Fibroblast of the aortic adventitia (primary cell): ENCODE measurements at regions not wholly inside any gene's neighbourhood (a gene's known extent, or its start where the extent isn't known, plus 50 kb on each side); places are given as distances from the start of the nearest gene placed in this dataset.
A peak's percentile ranks its signal among the peaks of the same experiment; 100 is the strongest.
"Not testable (repeated sequence)": the region's sequence is repeated elsewhere in the genome, so short reads cannot be mapped to it uniquely, and the experiment has no call there.

ENCODE experiments used
- DNase-seq: peaks from one replicate; pipeline ENCODE4 v3.0.0-alpha.2; 2010; ENCODE audit warnings: low read depth
- H3K4me3 ChIP-seq: 2 replicates; pipeline ENCODE4 v1.5.1; 2011; ENCODE audit warnings: low read depth, mild to moderate bottlenecking, control low read depth, low read length, moderate library complexity
- CTCF ChIP-seq: IDR thresholded peaks from 2 replicates; pipeline ENCODE4 v1.5.1; 2011; ENCODE audit warnings: mild to moderate bottlenecking, low read length, control low read depth, inconsistent platforms; ENCODE audit not compliant: insufficient read depth

GRCh38 chr12:13523536-13524307 is 327.2 kb downstream of the EMP1 start:
- no peak for DNase-seq
- no peak for TF ChIP-seq CTCF
- no peak overlapping the region for H3K4me3 ChIP-seq

GRCh38 chr12:13518034-13518433 is 321.5 kb downstream of the EMP1 start:
- DNase-seq, H3K4me3 ChIP-seq: not testable (repeated sequence)

GRCh38 chr12:13509740-13510139 is 313.2 kb downstream of the EMP1 start:
- TF ChIP-seq CTCF, result no peak
- DNase-seq, result no peak
- H3K4me3 ChIP-seq, result no peak overlapping the region

- H3K4me3 ChIP-seq, result no peak overlapping the region
- TF ChIP-seq CTCF, result no peak
- DNase-seq, result no peak
These were observed 309.1 kb downstream of the EMP1 start for GRCh38 chr12:13505636-13506035.

- no peak for DNase-seq
- H3K4me3 ChIP-seq, result no peak overlapping the region
- TF ChIP-seq CTCF, result no peak
These were observed 308.7 kb downstream of the EMP1 start for GRCh38 chr12:13505224-13505623.

GRCh38 chr12:13504736-13505135 is 308.2 kb downstream of the EMP1 start:
- no peak overlapping the region for H3K4me3 ChIP-seq
- no peak for DNase-seq
- no peak for TF ChIP-seq CTCF

GRCh38 chr12:13504074-13504473 is 307.5 kb downstream of the EMP1 start:
- no peak overlapping the region for H3K4me3 ChIP-seq
- DNase-seq, result peak; percentile 22
- no peak for TF ChIP-seq CTCF
